Lower lobe of right lung (tissue), 2 donors: ENCODE measurements at regions not wholly inside any gene's neighbourhood (a gene's known extent, or its start where the extent isn't known, plus 50 kb on each side); places are given as distances from the start of the nearest gene placed in this dataset.

Source experiments
- ATAC-seq, 2 donors: fragments of 200-7000 bp; cut with Tn5 transposase; one replicate each; pipeline ENCODE4 v1.9.1; 2020 to 2022; ENCODE audit warnings: mild to moderate bottlenecking in 2 of 2, moderate library complexity in 2 of 2
- DNase-seq: peaks from one replicate; pipeline ENCODE4 v3.0.0-alpha.2; 2020
- H3K27ac ChIP-seq: fragments of 200-600 bp; one replicate; pipeline ENCODE4 v1.8.0; 2022
- H3K27me3 ChIP-seq: fragments of 200-600 bp; one replicate; pipeline ENCODE4 v1.8.0; 2022; ENCODE audit warnings: low read depth
- H3K36me3 ChIP-seq: fragments of 200-600 bp; one replicate; pipeline ENCODE4 v1.8.0; 2022; ENCODE audit warnings: mild to moderate bottlenecking
- H3K4me1 ChIP-seq: fragments of 200-600 bp; one replicate; pipeline ENCODE4 v1.8.0; 2022
- H3K4me3 ChIP-seq: fragments of 200-600 bp; one replicate; pipeline ENCODE4 v1.8.0; 2022; ENCODE audit warnings: mild to moderate bottlenecking
- H3K9me3 ChIP-seq: fragments of 200-600 bp; one replicate; pipeline ENCODE4 v1.8.0; 2022
- intact Hi-C: fragments of 100-400 bp; cut with DNase I; formaldehyde crosslinking; loops from one replicate; pipeline ENCODE4 v1.11.0; 2022
- TF ChIP-seq, protein P1 (sequence below): fragments of 200-600 bp; IDR thresholded peaks from one replicate; pipeline ENCODE4 v1.8.0; 2022; ENCODE audit warnings: antibody characterized with exemption, mild to moderate bottlenecking
- donor health status: DM: no; HTN: yes; CAD: no; lungs with severe emphysema.

DNA sequence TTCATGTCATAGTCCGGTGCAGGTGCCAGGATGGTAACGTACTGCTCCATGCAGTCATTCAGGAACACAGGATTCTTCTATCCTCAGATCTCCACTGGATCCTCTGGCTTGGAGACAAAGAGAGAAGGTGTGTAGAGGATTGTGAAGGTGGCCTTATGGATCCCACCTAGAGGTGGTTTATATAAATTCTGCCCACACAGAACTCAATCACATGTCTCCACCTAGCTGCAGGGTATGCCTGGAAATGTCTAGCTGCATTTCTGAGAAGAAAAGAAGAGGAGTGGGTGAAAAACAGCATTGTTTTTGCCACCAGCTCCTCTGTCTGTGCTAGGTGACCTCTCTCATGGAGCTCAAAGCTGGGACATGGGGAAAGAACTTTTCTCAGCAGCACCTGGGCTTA lies 478.7 kb downstream of the PDCD6IP start:
- ATAC-seq = no peak
- intact Hi-C loops = no loop called here
- no peak overlapping the region for H3K4me3 ChIP-seq
- H3K27ac ChIP-seq = no peak overlapping the region
- no peaks in the 10 kb centered on the region for H3K4me1 ChIP-seq
- DNase-seq = no peak
- no peaks in the 10 kb centered on the region for H3K36me3 ChIP-seq
- H3K9me3 ChIP-seq = no peaks in the 10 kb centered on the region
- no peaks in the 10 kb centered on the region for H3K27me3 ChIP-seq
- TF ChIP-seq, protein P1, sequence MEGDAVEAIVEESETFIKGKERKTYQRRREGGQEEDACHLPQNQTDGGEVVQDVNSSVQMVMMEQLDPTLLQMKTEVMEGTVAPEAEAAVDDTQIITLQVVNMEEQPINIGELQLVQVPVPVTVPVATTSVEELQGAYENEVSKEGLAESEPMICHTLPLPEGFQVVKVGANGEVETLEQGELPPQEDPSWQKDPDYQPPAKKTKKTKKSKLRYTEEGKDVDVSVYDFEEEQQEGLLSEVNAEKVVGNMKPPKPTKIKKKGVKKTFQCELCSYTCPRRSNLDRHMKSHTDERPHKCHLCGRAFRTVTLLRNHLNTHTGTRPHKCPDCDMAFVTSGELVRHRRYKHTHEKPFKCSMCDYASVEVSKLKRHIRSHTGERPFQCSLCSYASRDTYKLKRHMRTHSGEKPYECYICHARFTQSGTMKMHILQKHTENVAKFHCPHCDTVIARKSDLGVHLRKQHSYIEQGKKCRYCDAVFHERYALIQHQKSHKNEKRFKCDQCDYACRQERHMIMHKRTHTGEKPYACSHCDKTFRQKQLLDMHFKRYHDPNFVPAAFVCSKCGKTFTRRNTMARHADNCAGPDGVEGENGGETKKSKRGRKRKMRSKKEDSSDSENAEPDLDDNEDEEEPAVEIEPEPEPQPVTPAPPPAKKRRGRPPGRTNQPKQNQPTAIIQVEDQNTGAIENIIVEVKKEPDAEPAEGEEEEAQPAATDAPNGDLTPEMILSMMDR = no peak

DNA sequence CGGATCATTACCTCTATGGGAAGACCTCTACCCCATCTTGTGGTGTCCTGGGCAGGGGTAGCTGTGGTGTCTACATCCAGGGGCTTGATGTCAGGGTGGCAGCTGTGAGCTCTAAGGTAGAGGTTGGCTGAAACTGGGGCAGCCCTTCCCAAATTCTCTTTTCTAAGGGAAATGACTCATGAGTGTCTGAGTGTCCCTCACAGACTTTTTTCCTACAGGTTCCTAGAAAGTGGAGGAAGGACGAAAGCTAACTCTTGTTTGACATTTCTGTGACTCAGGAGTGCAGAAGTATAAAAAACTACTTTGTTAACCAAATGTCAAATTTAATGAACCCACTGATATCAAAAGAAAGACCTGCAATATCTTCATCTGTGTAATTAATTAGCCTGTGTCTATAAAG lies 481.5 kb downstream of the PDCD6IP start:
- no peak for DNase-seq
- TF ChIP-seq, protein P1 = no peak
- intact Hi-C loops = no loop called here
- H3K4me1 ChIP-seq = no peaks in the 10 kb centered on the region
- no peaks in the 10 kb centered on the region for H3K9me3 ChIP-seq
- H3K27ac ChIP-seq = no peak overlapping the region
- no peak overlapping the region for H3K4me3 ChIP-seq
- no peaks in the 10 kb centered on the region for H3K36me3 ChIP-seq
- no peak for ATAC-seq
- no peaks in the 10 kb centered on the region for H3K27me3 ChIP-seq

DNA sequence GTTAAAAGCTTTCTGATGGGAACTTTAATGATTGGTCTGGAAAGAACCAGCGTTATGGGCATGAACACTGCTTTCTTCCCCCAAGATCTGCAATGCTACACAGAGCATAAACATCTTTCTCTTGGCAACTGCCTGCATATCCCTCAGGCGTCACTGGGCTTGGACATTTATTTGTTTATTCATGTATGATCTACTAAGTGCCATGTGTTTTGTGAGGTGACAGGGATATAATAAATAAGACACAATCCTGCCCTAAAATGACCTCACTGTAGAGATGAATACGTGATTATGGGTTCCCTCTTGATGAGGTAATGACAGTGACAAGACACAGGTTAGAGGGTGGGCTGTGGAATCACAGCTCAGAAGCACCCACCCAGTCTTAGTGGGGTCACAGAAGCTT lies 485.3 kb downstream of the PDCD6IP start:
- no peaks in the 10 kb centered on the region for H3K9me3 ChIP-seq
- H3K27ac ChIP-seq = no peak overlapping the region
- no peaks in the 10 kb centered on the region for H3K36me3 ChIP-seq
- TF ChIP-seq, protein P1 = no peak
- H3K4me3 ChIP-seq = no peak overlapping the region
- intact Hi-C loops = no loop called here
- DNase-seq = no peak
- no peaks in the 10 kb centered on the region for H3K27me3 ChIP-seq
- ATAC-seq = no peak
- no peaks in the 10 kb centered on the region for H3K4me1 ChIP-seq

DNA sequence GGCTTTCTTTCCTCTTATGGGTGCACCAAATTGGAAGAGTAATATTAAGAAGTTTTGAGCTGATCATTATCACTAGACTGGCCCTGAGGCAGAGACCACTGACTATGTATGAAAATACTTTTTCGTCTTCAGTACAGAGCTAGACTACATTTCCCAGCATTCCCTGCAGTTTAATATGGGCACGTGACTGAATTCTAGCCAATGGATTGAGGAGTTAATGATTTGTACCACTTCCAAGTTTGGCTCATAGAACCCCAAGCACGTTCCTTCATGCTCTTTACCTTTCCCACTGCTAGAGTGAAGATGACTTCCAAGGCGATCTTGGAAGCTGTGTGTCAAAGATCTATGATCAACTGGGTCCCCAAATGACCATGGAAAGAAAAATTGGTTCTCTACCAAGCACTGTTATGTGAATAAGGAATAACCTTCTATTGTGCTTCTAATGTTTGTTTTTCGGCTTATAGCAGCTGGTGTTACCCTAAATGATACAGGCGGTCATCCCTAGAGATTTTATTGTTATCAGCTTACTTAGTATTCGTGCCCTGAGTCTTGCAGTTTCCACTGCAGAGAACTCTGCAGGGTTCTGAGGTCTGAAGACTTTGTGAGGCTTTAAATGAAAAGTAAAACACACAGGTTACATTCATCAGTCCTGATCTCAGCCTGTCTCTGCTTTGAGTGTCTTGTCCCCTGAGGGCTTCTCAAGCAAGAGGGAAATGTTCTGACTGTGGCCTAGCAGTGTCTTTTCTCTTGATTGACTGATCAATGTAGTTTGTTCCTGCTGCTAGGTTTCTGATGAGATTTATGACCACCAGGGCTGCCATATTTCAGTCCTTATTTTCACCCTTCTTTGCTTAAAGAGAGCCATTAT lies 486.8 kb downstream of the PDCD6IP start:
- Histone ChIP-seq H3K4me1 (no peaks in the 10 kb centered on the region), H3K4me3 (no peak overlapping the region), H3K27me3 (no peaks in the 10 kb centered on the region), H3K9me3 (no peaks in the 10 kb centered on the region), H3K36me3 (no peaks in the 10 kb centered on the region), H3K27ac (no peak overlapping the region)
- DNase-seq (no peak), ATAC-seq (no peak)
- intact Hi-C loops = no loop called here
- TF ChIP-seq, protein P1 = no peak

DNA sequence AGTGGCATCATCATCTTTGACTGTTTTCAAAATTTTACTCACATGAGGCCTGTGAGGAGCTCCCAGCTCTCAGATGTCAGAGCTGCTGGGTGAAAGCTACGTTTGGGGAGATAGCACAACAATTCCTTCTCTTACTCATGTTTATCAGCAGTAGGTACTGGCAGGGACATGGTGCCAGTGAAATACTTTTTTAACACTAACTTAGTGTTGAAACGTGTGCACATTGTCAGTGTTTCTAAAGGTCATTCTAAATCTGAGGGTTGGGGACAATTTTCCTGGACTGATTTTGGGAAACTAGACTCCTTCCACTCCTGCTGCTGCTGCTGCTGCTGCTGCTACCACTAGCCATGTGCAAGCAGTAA lies 487.4 kb downstream of the PDCD6IP start:
- no peak overlapping the region for H3K27ac ChIP-seq
- H3K9me3 ChIP-seq = no peaks in the 10 kb centered on the region
- H3K36me3 ChIP-seq = no peaks in the 10 kb centered on the region
- DNase-seq = no peak
- intact Hi-C loops = no loop called here
- no peaks in the 10 kb centered on the region for H3K4me1 ChIP-seq
- no peaks in the 10 kb centered on the region for H3K27me3 ChIP-seq
- ATAC-seq = no peak
- no peak overlapping the region for H3K4me3 ChIP-seq
- TF ChIP-seq, protein P1 = no peak
